H9 (cell line): ENCODE measurements at regions not wholly inside any gene's neighbourhood (a gene's known extent, or its start where the extent isn't known, plus 50 kb on each side); places are given as distances from the start of the nearest gene placed in this dataset.

Experiments used
- DNase-seq: peaks from one replicate; pipeline ENCODE4 v3.0.0-alpha.2; 2017
- H2AFZ ChIP-seq: one replicate; pipeline ENCODE4 v1.6.1; 2013; ENCODE audit warnings: mild to moderate bottlenecking, low read length, control low read depth, moderate library complexity
- H2AK5ac ChIP-seq: 2 replicates; pipeline ENCODE4 v1.6.1; 2013; ENCODE audit warnings: low read length, control low read depth, mixed read lengths; ENCODE audit not compliant: insufficient read length
- H2BK120ac ChIP-seq: one replicate; pipeline ENCODE4 v1.6.1; 2013; ENCODE audit warnings: low read depth, mild to moderate bottlenecking, low read length, control low read depth, inconsistent platforms; ENCODE audit not compliant: poor library complexity, severe bottlenecking
- H2BK12ac ChIP-seq: 2 replicates; pipeline ENCODE4 v1.6.1; 2013; ENCODE audit warnings: low read length, control low read depth, mixed read lengths, low read depth; ENCODE audit not compliant: insufficient read length
- H2BK15ac ChIP-seq: 2 replicates; pipeline ENCODE4 v1.6.1; 2013; ENCODE audit warnings: low read depth, low read length, control low read depth
- H2BK20ac ChIP-seq: one replicate; pipeline ENCODE4 v1.6.1; 2013; ENCODE audit warnings: low read depth, mild to moderate bottlenecking, low read length, control low read depth, inconsistent platforms; ENCODE audit not compliant: poor library complexity, severe bottlenecking
- H2BK5ac ChIP-seq: 2 replicates; pipeline ENCODE4 v1.6.1; 2013; ENCODE audit warnings: low read length, control low read depth, mixed read lengths; ENCODE audit not compliant: insufficient read length
- H3K14ac ChIP-seq: 2 replicates; pipeline ENCODE4 v1.6.1; 2013; ENCODE audit warnings: low read length, control low read depth; ENCODE audit not compliant: insufficient read depth
- H3K18ac ChIP-seq: 2 replicates; pipeline ENCODE4 v1.6.1; 2013; ENCODE audit warnings: low read depth, mild to moderate bottlenecking, mixed read lengths, low read length, control low read depth; ENCODE audit not compliant: insufficient read length
- H3K23ac ChIP-seq: 2 replicates; pipeline ENCODE4 v1.6.1; 2013; ENCODE audit warnings: low read length, control low read depth, mixed read lengths, low read depth; ENCODE audit not compliant: insufficient read length
- H3K23me2 ChIP-seq: 2 replicates; pipeline ENCODE4 v1.6.1; 2013; ENCODE audit warnings: low read depth, mild to moderate bottlenecking, mixed read lengths, low read length, control low read depth; ENCODE audit not compliant: insufficient read length, poor library complexity, severe bottlenecking
- H3K27ac ChIP-seq: 2 replicates; pipeline ENCODE4 v1.5.1; 2013; ENCODE audit warnings: low read length, control low read depth, mixed read lengths, low read depth; ENCODE audit not compliant: insufficient read length
- H3K27me3 ChIP-seq: 2 replicates; pipeline ENCODE4 v1.6.1; 2013; ENCODE audit warnings: low read length, control low read depth, inconsistent platforms; ENCODE audit not compliant: insufficient read depth
- H3K4ac ChIP-seq: 2 replicates; pipeline ENCODE4 v1.6.1; 2013; ENCODE audit warnings: low read depth, mild to moderate bottlenecking, control low read depth, inconsistent platforms, low read length, moderate library complexity
- H3K4me1 ChIP-seq: 2 replicates; pipeline ENCODE4 v1.6.1; 2013; ENCODE audit warnings: low read length, control low read depth, inconsistent platforms; ENCODE audit not compliant: insufficient read depth
- H3K4me2 ChIP-seq: 2 replicates; pipeline ENCODE4 v1.6.1; 2013; ENCODE audit warnings: low read length, control low read depth, mixed read lengths; ENCODE audit not compliant: insufficient read length, insufficient read depth
- H3K56ac ChIP-seq: 2 replicates; pipeline ENCODE4 v1.6.1; 2013; ENCODE audit warnings: low read depth, mild to moderate bottlenecking, mixed read lengths, low read length, control low read depth; ENCODE audit not compliant: insufficient read length
- H3K79me1 ChIP-seq: 2 replicates; pipeline ENCODE4 v1.6.1; 2013; ENCODE audit warnings: low read depth, mild to moderate bottlenecking, moderate library complexity, low read length, control low read depth, inconsistent platforms; ENCODE audit not compliant: insufficient read depth, poor library complexity, severe bottlenecking
- H3K79me2 ChIP-seq: 2 replicates; pipeline ENCODE4 v1.6.1; 2013; ENCODE audit warnings: low read length, control low read depth, inconsistent platforms; ENCODE audit not compliant: insufficient read depth
- H3K9ac ChIP-seq: 2 replicates; pipeline ENCODE4 v1.6.1; 2013; ENCODE audit warnings: low read length, control low read depth, mixed read lengths; ENCODE audit not compliant: insufficient read length; ENCODE audit errors: extremely low read depth
- H3K9me3 ChIP-seq: one replicate; pipeline ENCODE4 v1.6.1; 2013; ENCODE audit warnings: low read depth, low read length, inconsistent platforms; ENCODE audit not compliant: control insufficient read depth
- H3T11ph ChIP-seq: one replicate; pipeline ENCODE4 v1.6.1; 2013; ENCODE audit warnings: mild to moderate bottlenecking, low read length, control low read depth, inconsistent platforms
- H4K20me1 ChIP-seq: one replicate; pipeline ENCODE4 v1.6.1; 2013; ENCODE audit not compliant: control insufficient read depth, insufficient read length, insufficient read depth
- H4K5ac ChIP-seq: 2 replicates; pipeline ENCODE4 v1.6.1; 2013; ENCODE audit warnings: low read depth, mild to moderate bottlenecking, mixed read lengths, low read length, control low read depth; ENCODE audit not compliant: insufficient read length
- H4K8ac ChIP-seq: replicated peaks from 2 replicates; pipeline ENCODE4 v1.6.1; 2013; ENCODE audit warnings: low read length, control low read depth, mixed read lengths, low read depth; ENCODE audit not compliant: insufficient read length
- H4K91ac ChIP-seq: 2 replicates; pipeline ENCODE4 v1.6.1; 2013; ENCODE audit warnings: low read depth, mild to moderate bottlenecking, moderate library complexity, mixed read lengths, low read length, control low read depth; ENCODE audit not compliant: insufficient read length
- H3K27ac Mint-ChIP-seq, 3 experiments: 2 replicates in 2 of 3; 3 replicates in 1 of 3; pipeline ENCODE4 v1.8.0; 2020 to 2021; ENCODE audit warnings: mixed read lengths in 3 of 3, mild to moderate bottlenecking in 1 of 3, moderate library complexity in 1 of 3
- H3K27me3 Mint-ChIP-seq: 2 replicates; pipeline ENCODE4 v1.8.0; 2021; ENCODE audit warnings: low read depth, mild to moderate bottlenecking, moderate library complexity, mixed read lengths
- H3K36me3 Mint-ChIP-seq, 3 experiments: 2 replicates in 2 of 3; 3 replicates in 1 of 3; pipeline ENCODE4 v1.8.0; 2020 to 2021; ENCODE audit warnings: low read depth in 3 of 3, mixed read lengths in 3 of 3; ENCODE audit not compliant: insufficient read depth in 1 of 3
- H3K4me1 Mint-ChIP-seq, 2 experiments: 2 replicates each; pipeline ENCODE4 v1.8.0; 2020; ENCODE audit warnings: mixed read lengths in 2 of 2
- H3K4me3 Mint-ChIP-seq, 2 experiments: 2 replicates in 1 of 2; 3 replicates in 1 of 2; pipeline ENCODE4 v1.8.0; 2020 to 2021; ENCODE audit warnings: mild to moderate bottlenecking in 2 of 2, mixed read lengths in 2 of 2, moderate library complexity in 1 of 2
- H3K9me3 Mint-ChIP-seq, 2 experiments: 2 replicates in 1 of 2; 3 replicates in 1 of 2; pipeline ENCODE4 v1.8.0; 2020; ENCODE audit warnings: mild to moderate bottlenecking in 2 of 2, mixed read lengths in 2 of 2, moderate library complexity in 1 of 2
- CTCF ChIP-seq: fragments of 200-600 bp; sonication (generic); conservative IDR thresholded peaks from 3 replicates; pipeline ENCODE4 v1.8.0; 2021; ENCODE audit warnings: antibody characterized with exemption, mild to moderate bottlenecking
- WGBS: extraction: QIAGEN DNeasy Blood & Tissue Kit; methylation state at CpG from one replicate; pipeline ENCODE4 v1.1.7; 2013; ENCODE audit warnings: missing lambda C conversion rate, low lambda C conversion rate, mixed read lengths; ENCODE audit not compliant: insufficient read length; ENCODE audit errors: extremely low coverage; 5-methylcytosine and 5-hydroxymethylcytosine counted together

- Histone ChIP-seq H4K8ac (no peak overlapping the region), H2BK20ac (no peak overlapping the region), H4K91ac (no peak overlapping the region), H2AFZ (no peak overlapping the region), H3K27ac (no peak overlapping the region), H3K27me3 (no peaks in the 10 kb centered on the region), H3K79me2 (no peaks in the 10 kb centered on the region), H3K9ac (no peak overlapping the region), H2AK5ac (no peak overlapping the region), H3K4me2 (no peak overlapping the region), H2BK5ac (no peak overlapping the region), H4K5ac (no peak overlapping the region), H4K20me1 (no peaks in the 10 kb centered on the region), H3K23me2 (no peaks in the 10 kb centered on the region), H3K4me1 (no peaks in the 10 kb centered on the region; the same call in 1 of the 2 replicates), H3T11ph (no peak overlapping the region), H3K9me3 (no peaks in the 10 kb centered on the region), H3K23ac (no peak overlapping the region), H3K79me1 (no peaks in the 10 kb centered on the region), H2BK15ac (no peak overlapping the region), H2BK120ac (no peak overlapping the region), H2BK12ac (no peak overlapping the region), H3K56ac (no peak overlapping the region), H3K14ac (no peak overlapping the region), H3K4ac (no peak overlapping the region), H3K18ac (no peak overlapping the region)
- H3K4me1 Mint-ChIP-seq: peaks cover 10 to 14% of the 10 kb centered on the region in 2 experiments
- DNase-seq: no peak
- H3K36me3 Mint-ChIP-seq: no peaks in the 10 kb centered on the region
- no peaks in the 10 kb centered on the region for H3K27me3 Mint-ChIP-seq
- no peak overlapping the region for H3K4me3 Mint-ChIP-seq
- H3K9me3 Mint-ChIP-seq: no peaks in the 10 kb centered on the region
- no peak for TF ChIP-seq CTCF
- no CpG with 5 or more reads among the region's 7 CpGs for WGBS
- H3K27ac Mint-ChIP-seq: 0 out of 7 replicates have a peak overlapping the region, but pooled peaks of 1 of the 3 experiments have one; percentile 70
These were observed 62.8 kb upstream of the SIAH1 start for GRCh38 chr16:48447940-48448536.
